NCI-H187 treated with DMSO at 0.1 percent for 48 hours (cell line): ENCODE measurements at regions not wholly inside any gene's neighbourhood (a gene's known extent, or its start where the extent isn't known, plus 50 kb on each side); places are given as distances from the start of the nearest gene placed in this dataset.
"Not testable (repeated sequence)": the region's sequence is repeated elsewhere in the genome, so short reads cannot be mapped to it uniquely, and the experiment has no call there.

Experiments used
- DNase-seq: peaks from one replicate; lab custom pipeline; 2025; lab: John Stamatoyannopoulos, UW

DNA sequence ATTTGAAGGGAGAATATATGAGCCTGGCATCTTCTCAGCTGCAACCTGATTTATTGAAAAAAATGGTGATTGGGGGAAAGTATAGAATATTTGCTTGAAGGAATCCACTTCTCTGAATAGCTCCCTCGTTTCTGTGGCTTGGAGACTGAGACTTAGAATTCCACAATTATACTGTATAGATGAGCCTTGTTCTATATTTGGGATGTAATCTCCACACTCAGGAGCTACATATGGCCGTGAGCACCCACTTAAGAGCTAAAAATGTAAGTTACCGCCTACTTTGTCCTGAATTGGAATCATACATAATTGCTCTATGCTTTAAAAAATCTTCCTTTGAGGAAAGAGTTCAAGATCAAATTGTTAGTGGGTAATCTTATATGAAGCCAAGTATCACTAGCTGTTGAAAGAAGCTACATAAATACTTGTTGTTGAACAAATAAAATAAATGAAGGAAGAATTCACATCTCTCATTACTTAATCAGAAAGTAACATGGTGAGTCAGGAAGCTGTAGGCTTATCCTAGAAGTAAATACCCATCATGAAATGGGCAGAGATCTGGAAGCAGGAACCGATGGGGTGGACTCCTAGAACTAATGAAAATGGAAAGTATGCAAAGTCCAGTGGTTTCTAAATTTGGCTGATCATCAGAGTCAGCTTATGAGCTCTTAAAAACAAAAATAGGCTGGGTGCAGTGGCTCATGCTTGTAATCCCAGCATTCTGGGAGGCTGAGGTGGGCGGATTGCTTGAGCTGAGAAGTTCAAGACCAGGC is 254.3 kb downstream of the SOX4 start:
- no peak for DNase-seq

DNA sequence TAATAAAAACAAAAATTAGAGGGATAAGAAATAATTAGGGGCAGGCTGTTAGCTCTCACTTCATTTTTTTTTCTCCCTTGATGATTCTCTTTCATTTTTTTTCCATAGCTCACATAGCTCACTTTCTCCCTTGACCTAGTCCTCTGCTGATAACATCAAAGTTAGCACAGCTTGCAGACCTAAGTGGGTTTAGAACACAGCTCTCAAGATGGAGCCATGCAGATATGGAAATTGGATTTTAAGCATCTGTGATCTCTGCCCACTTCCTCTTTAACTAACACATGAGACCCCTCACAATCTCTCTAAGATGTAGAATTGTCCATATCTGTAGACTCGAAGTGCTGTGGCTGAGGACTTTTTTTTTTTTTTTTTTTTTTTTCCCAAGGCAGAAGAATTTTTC is 257.1 kb downstream of the SOX4 start:
- no peak for DNase-seq

DNA sequence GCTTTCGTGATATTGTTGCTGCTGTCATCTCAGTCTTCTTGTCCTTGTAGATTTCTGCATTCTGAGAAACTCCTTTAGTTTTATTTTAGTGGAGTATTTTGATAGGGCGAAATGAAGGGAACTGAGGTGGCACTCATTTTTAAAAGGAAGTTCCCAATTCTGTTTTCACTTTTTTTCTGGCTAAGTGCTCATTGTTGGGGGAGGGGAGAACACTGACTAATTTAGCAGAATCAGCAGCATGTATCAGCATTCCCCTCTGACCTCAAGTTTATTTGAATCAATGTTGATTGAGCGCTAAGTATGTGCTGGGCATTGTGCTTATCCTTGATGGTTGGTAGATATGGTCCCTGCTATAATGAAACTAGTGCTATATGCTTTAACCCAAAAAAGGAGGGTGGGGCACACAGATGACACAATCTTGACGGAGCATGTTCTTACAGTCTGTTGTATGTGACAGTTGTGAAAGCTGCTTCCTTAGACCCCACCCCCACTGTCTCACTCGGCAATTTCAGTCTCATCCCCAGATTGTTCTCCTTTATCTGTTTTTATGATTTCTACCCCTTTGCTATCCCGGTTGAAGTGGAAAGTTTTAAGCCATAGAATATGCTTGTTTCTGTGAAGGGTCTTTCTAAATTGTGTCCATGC is 262.4 kb downstream of the SOX4 start:
- DNase-seq: no peak

DNA sequence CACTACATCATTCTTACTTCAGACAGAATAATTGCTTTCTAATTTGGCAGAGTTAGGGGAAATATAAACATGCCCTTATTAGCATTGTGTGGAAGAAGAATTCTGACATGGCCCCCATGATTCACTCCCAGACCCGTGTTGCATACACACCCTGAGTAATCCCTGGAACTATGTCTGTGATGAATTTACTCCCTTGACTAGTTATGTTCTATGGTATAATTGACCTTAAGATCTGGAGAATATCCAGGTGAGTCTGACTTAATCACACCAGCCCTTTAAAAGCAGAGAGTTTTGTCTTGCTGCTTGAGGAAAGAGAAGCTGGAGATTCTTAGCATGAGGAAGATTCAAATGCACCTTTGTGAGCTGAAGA is 262.9 kb downstream of the SOX4 start:
- no peak for DNase-seq

DNA sequence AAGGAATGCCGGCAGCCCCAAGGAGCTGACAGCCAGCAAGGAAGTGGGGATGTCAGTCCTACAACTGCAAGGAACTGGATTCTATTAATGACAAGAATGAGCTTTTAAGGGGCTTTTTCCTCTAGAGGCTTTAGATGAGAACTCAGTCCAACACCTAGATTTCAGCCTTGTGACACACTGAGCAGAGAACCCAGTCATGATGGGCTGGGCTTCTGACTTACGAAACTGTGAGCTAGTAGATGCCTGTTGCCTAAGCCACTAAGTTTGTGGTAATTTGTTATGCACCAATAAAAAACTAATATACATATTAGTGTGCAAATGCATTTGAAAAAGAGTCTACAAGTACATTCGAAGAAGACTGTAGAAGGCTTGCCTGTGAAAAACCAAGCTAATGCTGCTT is 263.3 kb downstream of the SOX4 start:
- DNase-seq: no peak

DNA sequence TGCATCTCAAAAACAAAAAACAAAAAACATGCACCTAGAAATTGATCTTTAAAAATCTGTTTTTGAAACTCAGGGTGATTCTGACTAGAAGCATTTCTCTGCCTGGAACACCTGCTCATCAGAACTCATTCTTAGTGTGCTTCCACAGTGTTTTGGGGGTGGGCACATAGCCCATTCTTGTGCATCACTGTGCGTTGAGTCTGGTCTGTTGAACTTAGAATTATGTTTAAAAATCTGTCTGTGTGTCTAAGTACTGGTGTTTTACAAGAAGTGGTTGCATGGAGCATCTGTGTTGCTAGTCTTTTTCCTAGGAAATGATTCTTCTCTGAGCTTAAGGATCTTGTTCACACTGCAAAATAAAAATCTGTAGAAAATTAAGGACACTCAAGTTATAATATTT is 264.5 kb downstream of the SOX4 start:
- DNase-seq: no peak

DNA sequence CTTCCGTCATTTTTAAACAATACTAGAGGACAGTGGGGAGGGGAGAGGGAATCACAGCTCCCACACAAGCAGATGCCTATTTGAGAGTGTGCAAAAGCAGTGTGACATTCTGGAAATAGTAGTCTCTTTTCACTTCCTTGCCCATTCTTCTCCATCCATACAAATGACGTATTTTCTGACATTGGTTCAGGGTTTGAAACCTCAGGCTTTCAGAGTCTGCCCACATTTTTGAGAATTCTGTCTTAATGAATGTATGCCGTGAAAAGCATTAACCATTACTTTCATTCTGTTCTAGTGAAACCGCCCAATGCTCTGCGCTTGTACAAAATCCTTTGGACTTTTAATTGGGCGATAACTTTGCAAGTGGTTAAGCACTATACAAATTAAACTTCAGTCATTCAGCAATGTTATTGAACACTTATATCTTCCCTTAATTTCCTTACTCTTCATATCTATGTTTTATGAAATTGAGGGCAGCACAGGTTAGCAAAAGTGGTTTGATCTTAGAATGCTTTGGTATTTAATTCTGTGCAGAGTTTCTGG is 265.7 kb downstream of the SOX4 start:
- DNase-seq: no peak

DNA sequence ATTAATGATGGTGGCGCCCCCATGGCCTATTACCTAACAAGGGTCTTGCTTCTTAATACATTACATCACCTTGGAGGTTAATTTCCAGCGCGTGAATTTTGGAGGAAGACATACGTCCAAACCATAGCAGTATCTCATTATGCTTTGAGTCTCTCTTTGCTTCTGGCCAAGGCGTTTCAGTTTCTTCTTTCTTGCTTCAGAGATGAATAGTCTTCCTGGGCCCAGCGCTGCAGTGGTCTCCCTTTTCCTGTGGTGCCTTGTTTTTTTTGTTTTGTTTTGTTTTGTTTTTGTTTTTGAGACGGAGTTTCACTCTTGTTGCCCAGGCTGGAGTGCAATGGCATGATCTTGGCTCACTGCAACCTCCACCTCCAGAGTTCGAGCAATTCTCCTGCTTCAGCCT is 268.4 kb downstream of the SOX4 start:
- no peak for DNase-seq

DNA sequence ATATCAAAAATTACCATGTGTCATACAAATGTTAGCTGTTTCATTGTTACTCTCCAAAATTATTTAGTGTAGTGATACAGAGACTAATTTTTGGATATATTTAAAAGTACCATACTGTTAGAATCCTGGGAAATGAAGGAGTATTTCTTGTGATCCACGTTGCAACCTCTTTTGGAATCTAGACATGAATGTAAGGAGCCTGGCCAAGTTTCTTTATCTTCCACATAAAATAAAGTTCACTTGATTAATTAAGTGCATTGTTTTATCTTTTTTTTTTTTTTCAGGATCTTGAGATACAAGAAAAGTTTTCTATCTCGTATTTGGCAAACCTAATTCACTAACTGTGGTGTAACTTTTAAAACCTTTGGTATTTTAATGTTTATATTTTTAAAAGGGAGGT is 270.7 kb downstream of the SOX4 start:
- DNase-seq: no peak

DNA sequence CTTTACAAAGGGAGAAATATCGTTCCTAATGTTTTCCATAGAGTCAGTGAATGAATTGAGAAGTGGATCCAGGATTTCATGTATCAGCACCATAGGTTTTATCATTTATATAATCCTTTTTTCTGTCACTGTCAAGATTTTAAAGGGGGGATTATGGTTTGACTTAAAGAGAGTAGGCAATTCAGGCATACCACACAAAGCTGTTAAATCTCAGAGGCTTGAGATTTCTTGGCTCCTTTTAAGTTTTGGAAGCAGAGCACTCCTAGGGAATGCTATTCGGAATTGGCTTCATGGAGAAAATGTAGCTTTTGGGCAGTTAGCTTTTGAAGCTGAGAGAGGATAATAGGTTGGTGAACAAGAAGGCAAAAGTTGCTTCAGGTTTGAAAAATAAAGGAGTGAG is 274.7 kb downstream of the SOX4 start:
- DNase-seq: no peak

DNA sequence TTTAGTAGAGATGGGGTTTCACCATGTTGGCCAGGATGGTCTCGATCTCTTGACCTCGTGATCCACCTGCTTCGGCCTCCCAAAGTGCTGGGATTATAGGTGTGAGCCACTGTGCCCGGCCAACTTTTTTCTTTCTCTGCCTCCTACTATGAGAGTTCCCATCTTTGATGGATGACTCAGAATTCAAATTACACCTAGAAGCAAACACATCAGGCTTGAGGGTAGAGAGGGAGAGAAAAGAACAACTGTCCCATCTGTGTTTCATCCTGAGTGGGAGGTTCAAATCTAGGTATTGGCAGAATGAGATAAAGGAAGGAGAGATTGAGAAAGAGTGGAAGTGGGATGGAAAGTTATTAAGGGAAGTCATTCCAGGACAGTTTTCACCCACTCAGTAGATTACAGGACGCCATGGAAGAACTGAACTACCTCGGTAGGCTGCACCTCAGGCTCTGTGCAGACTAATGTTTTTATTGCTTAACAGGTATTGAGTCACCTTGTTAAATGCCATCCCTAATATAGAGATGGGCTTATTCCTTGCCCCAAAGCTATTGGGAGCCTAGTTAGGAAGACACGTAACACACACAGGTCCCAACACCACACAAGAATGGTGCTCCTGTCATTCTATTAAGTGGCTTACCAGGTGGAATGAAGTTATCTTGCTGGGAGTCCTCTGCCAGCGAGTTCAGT is 275.7 kb downstream of the SOX4 start:
- no peak for DNase-seq

DNA sequence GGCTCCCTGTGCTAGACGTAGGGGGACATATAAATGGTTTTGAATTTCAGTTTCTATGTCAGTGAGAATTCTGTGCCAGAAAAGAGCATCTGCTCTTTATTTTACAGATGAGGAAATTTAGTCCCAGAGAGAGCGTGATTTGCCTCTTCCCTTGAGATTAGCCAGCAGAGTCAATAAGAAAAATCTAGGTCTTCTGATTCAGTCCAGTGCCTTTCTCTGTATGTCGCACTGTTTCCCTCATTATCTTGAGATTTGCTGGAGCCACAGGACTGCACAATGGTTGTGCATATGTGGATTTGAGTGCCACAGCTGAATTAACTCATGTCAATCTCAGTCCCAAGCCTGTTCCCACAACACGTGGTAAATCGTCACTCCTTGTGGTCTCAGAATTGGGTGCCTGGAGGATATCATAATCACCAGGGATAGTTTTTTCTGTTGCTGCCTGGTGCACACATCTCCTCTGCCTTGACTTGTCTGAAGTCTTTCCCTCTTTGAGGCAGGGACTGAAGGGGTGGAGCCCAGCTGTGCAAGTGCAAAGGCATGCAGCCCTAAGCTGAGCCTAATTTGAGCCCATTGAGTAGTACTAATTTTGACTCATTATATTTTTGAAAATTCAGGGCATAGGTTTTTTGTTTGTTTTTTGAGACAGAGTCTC is 276.7 kb downstream of the SOX4 start:
- no peak for DNase-seq

DNA sequence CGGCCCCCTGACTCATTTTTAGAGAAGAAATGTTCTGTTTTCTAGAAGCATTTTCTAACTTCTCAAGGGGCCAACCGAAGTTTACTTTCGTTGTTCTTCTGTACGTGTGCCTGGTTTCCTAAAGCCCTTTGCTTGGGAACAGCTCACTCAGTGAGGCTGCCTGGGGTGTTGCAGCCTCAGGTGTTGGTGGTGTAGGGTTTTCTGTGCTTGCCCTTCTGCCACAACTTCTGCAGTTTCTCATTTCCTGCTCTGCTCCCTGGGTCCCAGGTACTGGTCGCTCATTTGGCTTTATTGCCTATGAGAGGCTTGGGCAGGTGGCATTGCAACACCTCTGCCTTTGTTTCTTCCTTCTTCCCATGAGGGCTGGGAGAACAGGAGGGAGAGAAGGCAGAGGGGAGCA is 278.3 kb downstream of the SOX4 start:
- no peak for DNase-seq

DNA sequence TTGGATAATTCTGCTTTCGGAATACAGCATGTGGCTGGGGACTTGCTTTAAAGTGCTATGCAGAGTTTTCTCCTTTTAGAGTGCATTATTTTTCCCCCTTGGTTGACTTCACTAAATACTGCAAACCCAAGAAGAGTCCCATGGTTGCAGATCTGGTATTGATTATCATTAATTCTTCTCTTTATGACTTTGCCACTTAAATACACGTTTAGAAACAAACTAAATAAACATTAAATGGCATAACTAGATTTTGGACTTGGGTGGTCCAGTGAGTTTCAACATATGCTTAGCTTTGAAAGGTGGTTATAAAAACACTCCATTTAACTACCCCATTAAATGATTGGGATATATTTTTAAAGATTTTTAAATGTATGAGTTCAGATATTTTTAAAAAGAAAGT is 279.2 kb downstream of the SOX4 start:
- no peak for DNase-seq

DNA sequence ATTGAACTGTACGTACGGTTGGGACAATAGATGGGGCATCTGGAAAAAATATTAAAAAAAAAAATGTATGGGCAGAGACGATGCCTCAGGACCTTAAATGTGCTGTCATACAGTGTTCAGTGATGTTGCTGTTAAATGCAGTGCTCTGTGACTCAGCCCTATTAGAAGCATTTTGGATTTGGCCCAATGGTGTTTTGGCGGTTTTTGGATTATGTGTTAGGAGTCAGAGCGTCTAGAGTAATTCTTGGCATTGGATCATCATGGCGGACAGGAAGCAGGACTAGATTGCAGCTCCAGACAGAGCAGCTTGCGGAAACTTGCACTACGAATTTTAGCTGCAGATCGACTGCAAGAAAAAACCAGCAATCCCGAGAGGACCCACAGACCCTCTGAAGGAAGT is 280.0 kb downstream of the SOX4 start:
- DNase-seq: no peak

DNA sequence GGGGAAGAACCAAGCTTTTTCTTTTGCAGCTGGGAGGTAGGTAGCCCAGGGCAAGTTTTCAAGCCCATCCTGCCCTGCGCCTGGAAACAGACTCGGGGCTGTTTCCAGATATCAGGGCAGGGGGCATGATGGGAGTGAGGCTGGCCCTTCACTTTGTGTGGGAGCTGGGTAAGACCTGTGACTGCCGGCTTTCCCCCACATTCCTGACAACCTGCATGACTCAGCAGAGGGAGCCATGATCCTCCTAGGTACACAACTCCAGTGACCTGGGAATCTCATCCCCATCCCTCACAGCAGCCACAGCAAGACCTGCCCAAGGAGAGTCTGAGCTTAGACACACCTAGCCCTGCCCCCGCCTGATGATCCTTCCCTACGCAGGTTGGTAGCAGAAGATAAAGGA is 280.8 kb downstream of the SOX4 start:
- DNase-seq: no peak

DNA sequence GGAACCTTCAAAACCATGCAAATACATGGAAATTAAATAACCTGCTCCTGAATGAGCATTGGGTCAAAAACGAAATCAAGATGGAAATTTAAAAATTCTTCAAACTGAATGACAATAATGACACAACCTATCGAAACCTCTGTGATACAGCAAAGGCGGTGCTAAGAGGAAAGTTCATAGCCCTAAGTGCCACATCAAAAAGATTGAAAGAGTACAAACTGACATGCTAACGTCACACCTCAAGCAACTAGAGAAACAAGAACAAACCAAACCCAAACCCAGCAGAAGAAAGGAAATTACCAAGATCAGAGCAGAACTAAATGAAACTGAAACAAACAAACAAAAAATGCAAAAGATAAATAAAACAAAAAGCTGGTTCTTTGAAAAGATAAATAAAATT is 283.5 kb downstream of the SOX4 start:
- DNase-seq: not testable (repeated sequence)

DNA sequence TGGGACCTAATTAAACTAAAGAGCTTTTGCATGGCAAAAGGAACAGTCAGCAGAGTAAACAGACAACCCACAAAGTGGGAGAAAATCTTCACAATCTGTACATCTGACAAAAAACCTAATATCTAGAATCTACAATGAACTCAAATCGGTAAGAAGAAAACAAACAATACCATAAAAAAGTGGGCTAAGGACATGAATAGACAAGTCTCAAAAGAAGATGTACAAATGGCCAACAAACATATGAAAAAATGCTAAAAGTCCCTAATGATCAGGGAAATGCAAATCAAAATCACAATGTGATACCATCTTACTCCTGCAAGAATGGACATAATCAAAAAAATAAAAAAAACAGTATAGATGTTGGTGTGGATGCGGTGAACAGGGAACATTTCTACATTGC is 286.7 kb downstream of the SOX4 start:
- not testable (repeated sequence) for DNase-seq

DNA sequence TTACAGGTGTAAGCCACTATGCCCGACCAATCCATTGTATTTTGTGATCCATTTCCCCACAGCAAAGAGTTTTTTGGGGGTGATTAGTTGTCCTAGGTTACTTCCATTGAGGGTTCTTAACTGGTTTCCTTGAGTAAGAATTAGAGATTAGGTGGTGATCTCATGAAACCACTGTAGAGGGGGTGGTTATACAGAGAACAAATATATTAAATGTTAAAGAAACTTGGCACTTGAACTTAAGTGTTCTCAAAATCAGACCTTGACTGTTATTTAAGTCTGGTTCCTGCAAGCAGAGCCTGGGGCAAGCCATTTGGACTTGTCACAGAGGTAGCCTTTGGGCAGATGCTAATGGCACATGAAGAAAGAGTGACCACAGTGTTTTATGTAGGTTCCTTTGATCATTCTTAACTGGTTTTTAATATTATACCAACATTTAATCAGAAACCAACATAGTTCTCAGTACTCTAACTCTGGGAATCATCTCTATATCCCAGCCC is 288.5 kb downstream of the SOX4 start:
- no peak for DNase-seq

DNA sequence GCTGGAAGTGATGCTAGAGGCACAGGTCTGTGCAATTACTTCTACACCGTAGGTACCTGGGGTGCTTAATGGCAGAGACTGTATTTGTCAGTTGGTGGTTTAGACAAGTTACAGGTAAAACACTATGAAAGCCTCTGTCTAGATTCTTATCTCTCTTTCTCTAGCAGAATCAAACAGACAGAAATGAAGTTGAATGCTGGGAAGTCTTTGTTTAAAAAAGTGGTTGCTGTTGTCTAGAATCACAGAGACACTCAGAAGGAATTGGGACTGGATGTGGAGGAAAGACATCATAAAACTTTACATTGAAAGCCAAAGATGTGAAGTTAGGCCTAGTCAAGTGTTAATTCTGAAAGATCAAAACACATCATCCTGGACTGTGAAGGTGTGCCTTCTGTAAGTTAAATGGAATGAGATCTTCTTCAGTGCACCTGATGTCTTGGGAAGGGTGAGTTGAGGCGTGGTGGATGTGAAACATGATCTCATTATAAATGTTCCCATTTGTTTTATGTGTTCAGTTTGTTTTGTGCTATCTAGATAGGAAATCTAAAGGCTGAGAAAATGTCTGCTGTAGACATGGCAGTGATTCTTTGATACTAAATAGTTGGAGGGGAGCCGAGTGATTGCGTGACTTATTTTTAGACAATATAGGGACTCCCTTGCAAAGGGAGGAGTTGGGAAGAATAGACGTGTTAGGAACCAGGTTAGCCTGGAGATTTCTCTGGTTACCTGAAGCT is 290.2 kb downstream of the SOX4 start:
- DNase-seq: no peak

DNA sequence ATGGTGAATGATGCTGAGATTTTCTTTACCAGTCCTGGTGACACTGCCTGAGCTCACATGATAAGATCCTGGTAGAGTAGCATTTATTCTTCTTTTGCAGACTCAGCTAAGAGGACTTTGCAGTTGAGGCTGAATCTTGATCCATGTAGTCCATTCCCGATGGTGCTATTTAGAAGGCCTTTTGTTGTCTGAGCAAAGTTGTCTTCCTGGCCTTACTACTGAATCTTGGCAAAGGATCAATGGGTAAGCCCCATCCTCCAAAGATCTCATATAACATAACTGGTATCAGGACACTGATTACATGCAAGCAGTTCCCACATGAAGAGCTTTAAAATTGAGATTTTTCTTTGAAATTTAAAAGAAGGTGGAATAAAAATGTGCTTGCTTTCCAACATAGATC is 291.6 kb downstream of the SOX4 start:
- DNase-seq: no peak
